KMS-11 (cell line): ENCODE measurements at regions not wholly inside any gene's neighbourhood (a gene's known extent, or its start where the extent isn't known, plus 50 kb on each side); places are given as distances from the start of the nearest gene placed in this dataset.

Experiments
- H2AFZ ChIP-seq: fragments of 200-600 bp; sonication (generic); 2 replicates; pipeline ENCODE4 v1.6.1; 2016; ENCODE audit warnings: antibody characterized with exemption, mixed run types, low read depth
- H3K27ac ChIP-seq: fragments of 200-600 bp; sonication (generic); 2 replicates; pipeline ENCODE4 v1.6.1; 2016; ENCODE audit warnings: mild to moderate bottlenecking, mixed run types
- H3K27me3 ChIP-seq: fragments of 200-600 bp; sonication (generic); 2 replicates; pipeline ENCODE4 v1.6.1; 2017; ENCODE audit warnings: mild to moderate bottlenecking, low read depth, mixed run types, moderate library complexity; ENCODE audit not compliant: insufficient read depth
- H3K36me3 ChIP-seq: fragments of 200-600 bp; sonication (generic); 2 replicates; pipeline ENCODE4 v1.6.1; 2017; ENCODE audit warnings: mild to moderate bottlenecking, mixed run types; ENCODE audit not compliant: insufficient read depth
- H3K4me1 ChIP-seq: fragments of 200-600 bp; sonication (generic); 2 replicates; pipeline ENCODE4 v1.6.1; 2016; ENCODE audit warnings: mild to moderate bottlenecking, low read depth, mixed run types; ENCODE audit not compliant: poor library complexity, severe bottlenecking
- H3K4me2 ChIP-seq: fragments of 200-600 bp; sonication (generic); 2 replicates; pipeline ENCODE4 v1.7.0; 2016; ENCODE audit warnings: mild to moderate bottlenecking, mixed run types
- H3K4me3 ChIP-seq: fragments of 200-600 bp; sonication (generic); IDR thresholded peaks from 2 replicates; pipeline ENCODE4 v1.6.1; 2017; ENCODE audit warnings: low read depth, low read length, mixed read lengths; ENCODE audit not compliant: insufficient read depth
- H3K79me2 ChIP-seq: fragments of 200-600 bp; sonication (generic); 2 replicates; pipeline ENCODE4 v1.6.1; 2016; ENCODE audit warnings: low read depth, mixed run types; ENCODE audit not compliant: insufficient read depth
- H3K9ac ChIP-seq: fragments of 200-600 bp; sonication (generic); 2 replicates; pipeline ENCODE4 v1.6.1; 2016; ENCODE audit warnings: mild to moderate bottlenecking, mixed run types
- H4K20me1 ChIP-seq: fragments of 200-600 bp; sonication (generic); 2 replicates; pipeline ENCODE4 v1.6.1; 2016; ENCODE audit warnings: mild to moderate bottlenecking, mixed run types; ENCODE audit not compliant: insufficient read depth
- CTCF ChIP-seq: fragments of 200-600 bp; sonication (generic); conservative IDR thresholded peaks from 2 replicates; pipeline ENCODE4 v1.6.1; 2017; ENCODE audit warnings: low read depth, mild to moderate bottlenecking, antibody characterized with exemption, low read length, moderate library complexity, mixed read lengths

- Histone ChIP-seq H3K79me2 (no peaks in the 10 kb centered on the region), H3K4me3 (no peak overlapping the region), H3K36me3 (no peaks in the 10 kb centered on the region), H3K9ac (no peak overlapping the region), H4K20me1 (no peaks in the 10 kb centered on the region), H3K4me2 (no peak overlapping the region), H3K27ac (no peak overlapping the region), H2AFZ (no peak overlapping the region), H3K27me3 (no peaks in the 10 kb centered on the region), H3K4me1 (no peaks in the 10 kb centered on the region)
- no peak for TF ChIP-seq CTCF
Measured at GRCh38 chr10:128697437-128697836, 571.2 kb upstream of the MKI67 start.

- no peaks in the 10 kb centered on the region for H3K27me3 ChIP-seq
- no peak overlapping the region for H2AFZ ChIP-seq
- TF ChIP-seq CTCF, result no peak
- no peaks in the 10 kb centered on the region for H3K4me1 ChIP-seq
- no peaks in the 10 kb centered on the region for H4K20me1 ChIP-seq
- no peak overlapping the region for H3K9ac ChIP-seq
- H3K79me2 ChIP-seq, result no peaks in the 10 kb centered on the region
- H3K4me2 ChIP-seq, result no peak overlapping the region
- no peak overlapping the region for H3K4me3 ChIP-seq
- H3K27ac ChIP-seq, result no peak overlapping the region
- H3K36me3 ChIP-seq, result no peaks in the 10 kb centered on the region
Measured at GRCh38 chr10:128701381-128701780, 575.2 kb upstream of the MKI67 start.

GRCh38 chr10:128701837-128702236 is 575.6 kb upstream of the MKI67 start:
- no peaks in the 10 kb centered on the region for H3K4me1 ChIP-seq
- TF ChIP-seq CTCF, result no peak
- no peak overlapping the region for H3K9ac ChIP-seq
- no peak overlapping the region for H3K27ac ChIP-seq
- no peak overlapping the region for H3K4me2 ChIP-seq
- H4K20me1 ChIP-seq, result no peaks in the 10 kb centered on the region
- H3K4me3 ChIP-seq, result no peak overlapping the region
- H3K27me3 ChIP-seq, result no peaks in the 10 kb centered on the region
- H2AFZ ChIP-seq, result no peak overlapping the region
- no peaks in the 10 kb centered on the region for H3K79me2 ChIP-seq
- H3K36me3 ChIP-seq, result no peaks in the 10 kb centered on the region

GRCh38 chr10:128704716-128705115 is 578.5 kb upstream of the MKI67 start:
- H3K79me2 ChIP-seq, result no peaks in the 10 kb centered on the region
- no peak overlapping the region for H3K9ac ChIP-seq
- H4K20me1 ChIP-seq, result no peaks in the 10 kb centered on the region
- no peak overlapping the region for H3K4me2 ChIP-seq
- no peaks in the 10 kb centered on the region for H3K36me3 ChIP-seq
- H3K4me3 ChIP-seq, result no peak overlapping the region
- H2AFZ ChIP-seq, result no peak overlapping the region
- H3K4me1 ChIP-seq, result no peaks in the 10 kb centered on the region
- H3K27ac ChIP-seq, result no peak overlapping the region
- no peaks in the 10 kb centered on the region for H3K27me3 ChIP-seq
- no peak for TF ChIP-seq CTCF

GRCh38 chr10:128708182-128708581 is 582.0 kb upstream of the MKI67 start:
- Histone ChIP-seq H3K79me2 (no peaks in the 10 kb centered on the region), H4K20me1 (no peaks in the 10 kb centered on the region), H3K4me1 (no peaks in the 10 kb centered on the region), H3K36me3 (no peaks in the 10 kb centered on the region), H3K27ac (no peak overlapping the region), H3K27me3 (no peaks in the 10 kb centered on the region), H3K4me3 (no peak overlapping the region), H3K4me2 (no peak overlapping the region), H2AFZ (no peak overlapping the region), H3K9ac (no peak overlapping the region)
- TF ChIP-seq CTCF, result no peak
